Non-pigmented ciliary epithelial cell (primary cell): ENCODE measurements at regions not wholly inside any gene's neighbourhood (a gene's known extent, or its start where the extent isn't known, plus 50 kb on each side); places are given as distances from the start of the nearest gene placed in this dataset.
"Not testable (repeated sequence)": the region's sequence is repeated elsewhere in the genome, so short reads cannot be mapped to it uniquely, and the experiment has no call there.

Source experiments
- DNase-seq: peaks from one replicate; pipeline ENCODE4 v3.0.0-alpha.2; 2010; ENCODE audit warnings: low read depth

- no peak for DNase-seq
Observed at GRCh38 chr13:66154354-66154753, 1075.8 kb downstream of the PCDH9 start.

GRCh38 chr13:66152596-66152995 is 1077.5 kb downstream of the PCDH9 start:
- no peak for DNase-seq

GRCh38 chr13:66144357-66144756 is 1085.8 kb downstream of the PCDH9 start:
- DNase-seq, result not testable (repeated sequence)

- no peak for DNase-seq
Observed at GRCh38 chr13:66139701-66140100, 1090.4 kb downstream of the PCDH9 start.

- no peak for DNase-seq
Observed at GRCh38 chr13:66139250-66139649, 1090.9 kb downstream of the PCDH9 start.

- DNase-seq, result no peak
Observed at GRCh38 chr13:66138172-66138811, 1091.8 kb downstream of the PCDH9 start.

GRCh38 chr13:66137384-66137783 is 1092.8 kb downstream of the PCDH9 start:
- no peak for DNase-seq

GRCh38 chr13:66128692-66129269 is 1101.4 kb downstream of the PCDH9 start:
- DNase-seq, result no peak

- DNase-seq, result no peak
Observed at GRCh38 chr13:66128201-66128600, 1101.9 kb downstream of the PCDH9 start.

- no peak for DNase-seq
Observed at GRCh38 chr13:66117563-66117962, 1112.6 kb downstream of the PCDH9 start.

- no peak for DNase-seq
Observed at GRCh38 chr13:66113882-66114526, 1116.1 kb downstream of the PCDH9 start.

- no peak for DNase-seq
Observed at GRCh38 chr13:66111628-66112027, 1118.5 kb downstream of the PCDH9 start.

- DNase-seq, result no peak
Observed at GRCh38 chr13:66106246-66106645, 1123.9 kb downstream of the PCDH9 start.

GRCh38 chr13:66102864-66103263 is 1127.3 kb downstream of the PCDH9 start:
- DNase-seq, result peak; percentile 17

GRCh38 chr13:66099825-66100224 is 1130.3 kb downstream of the PCDH9 start:
- DNase-seq, result no peak

GRCh38 chr13:66098931-66099628 is 1131.1 kb downstream of the PCDH9 start:
- DNase-seq, result peak; percentile 6

GRCh38 chr13:66089711-66090110 is 1140.4 kb downstream of the PCDH9 start:
- no peak for DNase-seq

GRCh38 chr13:66087269-66087710 is 1142.8 kb downstream of the PCDH9 start:
- no peak for DNase-seq

GRCh38 chr13:66077132-66077689 is 1152.9 kb downstream of the PCDH9 start:
- no peak for DNase-seq

- peak; percentile 36 for DNase-seq
Observed at GRCh38 chr13:66076417-66076816, 1153.7 kb downstream of the PCDH9 start.

- no peak for DNase-seq
Observed at GRCh38 chr13:66074018-66074615, 1156.0 kb downstream of the PCDH9 start.

- not testable (repeated sequence) for DNase-seq
Observed at GRCh38 chr13:66072097-66072496, 1158.0 kb downstream of the PCDH9 start.
